Mesenchymal stem cell (in vitro differentiated cells and primary cell): ENCODE measurements at regions not wholly inside any gene's neighbourhood (a gene's known extent, or its start where the extent isn't known, plus 50 kb on each side); places are given as distances from the start of the nearest gene placed in this dataset.

Experiments used
- DNase-seq: peaks from one replicate; pipeline ENCODE4 v3.0.0-alpha.2; 2013
- H2AFZ ChIP-seq: one replicate; pipeline ENCODE4 v1.6.1; 2013; ENCODE audit warnings: low read depth, mild to moderate bottlenecking, control low read depth, inconsistent platforms, low read length, moderate library complexity
- H2AK5ac ChIP-seq: 2 replicates; pipeline ENCODE4 v1.6.1; 2013; ENCODE audit warnings: low read length, moderate library complexity, mild to moderate bottlenecking, inconsistent platforms; ENCODE audit not compliant: severe bottlenecking
- H2BK120ac ChIP-seq: one replicate; pipeline ENCODE4 v1.6.1; 2013; ENCODE audit warnings: low read depth, mild to moderate bottlenecking, inconsistent platforms, low read length, moderate library complexity
- H2BK12ac ChIP-seq, 2 experiments: one replicate each; pipeline ENCODE4 v1.6.1; 2013; ENCODE audit warnings: inconsistent platforms in 2 of 2, low read length in 2 of 2, mild to moderate bottlenecking in 2 of 2, moderate library complexity in 2 of 2, control low read depth in 1 of 2
- H2BK15ac ChIP-seq: one replicate; pipeline ENCODE4 v1.6.1; 2013; ENCODE audit warnings: mild to moderate bottlenecking, low read depth, inconsistent platforms; ENCODE audit not compliant: poor library complexity, severe bottlenecking
- H2BK5ac ChIP-seq: 2 replicates; pipeline ENCODE4 v1.6.1; 2013; ENCODE audit warnings: low read depth, mild to moderate bottlenecking, low read length, control low read depth, inconsistent platforms; ENCODE audit not compliant: poor library complexity, severe bottlenecking
- H3K14ac ChIP-seq, 2 experiments: one replicate each; pipeline ENCODE4 v1.6.1; 2013; ENCODE audit warnings: inconsistent platforms in 2 of 2, low read length in 2 of 2, control low read depth in 1 of 2, mild to moderate bottlenecking in 1 of 2, moderate library complexity in 1 of 2
- H3K18ac ChIP-seq, 2 experiments: one replicate each; pipeline ENCODE4 v1.6.1; 2013; ENCODE audit warnings: inconsistent platforms in 2 of 2, low read length in 2 of 2, control low read depth in 1 of 2, low read depth in 1 of 2, mild to moderate bottlenecking in 1 of 2
- H3K23ac ChIP-seq, 2 experiments: one replicate each; pipeline ENCODE4 v1.6.1; 2013; ENCODE audit warnings: inconsistent platforms in 2 of 2, low read length in 2 of 2, mild to moderate bottlenecking in 2 of 2, moderate library complexity in 2 of 2, control low read depth in 1 of 2
- H3K27ac ChIP-seq: 2 replicates; pipeline ENCODE4 v1.5.1; 2013; ENCODE audit warnings: mild to moderate bottlenecking, moderate library complexity, low read length, control low read depth, inconsistent platforms; ENCODE audit not compliant: poor library complexity, severe bottlenecking
- H3K27me3 ChIP-seq, 2 experiments: 2 replicates each; pipeline versions ENCODE4 v1.6.1 to v1.7.0; 2013; ENCODE audit warnings: low read length in 2 of 2, mild to moderate bottlenecking in 2 of 2, moderate library complexity in 2 of 2, control low read depth in 1 of 2, inconsistent platforms in 1 of 2; ENCODE audit not compliant: control insufficient read depth in 1 of 2, insufficient read depth in 1 of 2
- H3K36me3 ChIP-seq, 2 experiments: 2 replicates each; pipeline versions ENCODE4 v1.6.1 to v1.7.0; 2013; ENCODE audit warnings: low read length in 2 of 2, control low read depth in 1 of 2, inconsistent platforms in 1 of 2, low read depth in 1 of 2, mild to moderate bottlenecking in 1 of 2; ENCODE audit not compliant: insufficient read depth in 2 of 2, control insufficient read depth in 1 of 2
- H3K4ac ChIP-seq, 2 experiments: one replicate each; pipeline ENCODE4 v1.6.1; 2013; ENCODE audit warnings: inconsistent platforms in 2 of 2, low read length in 2 of 2, mild to moderate bottlenecking in 2 of 2, moderate library complexity in 2 of 2, control low read depth in 1 of 2, low read depth in 1 of 2
- H3K4me1 ChIP-seq: 2 replicates; pipeline ENCODE4 v1.6.1; 2013; ENCODE audit warnings: low read depth, low read length, control low read depth; ENCODE audit not compliant: control insufficient read depth, insufficient read depth
- H3K4me2 ChIP-seq: 2 replicates; pipeline ENCODE4 v1.6.1; 2013; ENCODE audit warnings: low read length, mild to moderate bottlenecking, inconsistent platforms; ENCODE audit not compliant: poor library complexity, severe bottlenecking
- H3K4me3 ChIP-seq, 2 experiments: 2 replicates each; pipeline versions ENCODE4 v1.5.1 to v1.7.0; 2013; ENCODE audit warnings: low read length in 2 of 2, mild to moderate bottlenecking in 2 of 2, control low read depth in 1 of 2, low read depth in 1 of 2; ENCODE audit not compliant: insufficient read depth in 1 of 2
- H3K79me1 ChIP-seq: replicated peaks from 2 replicates; pipeline ENCODE4 v1.6.1; 2013; ENCODE audit warnings: mild to moderate bottlenecking, control low read depth, low read length, inconsistent platforms; ENCODE audit not compliant: poor library complexity, severe bottlenecking
- H3K9ac ChIP-seq: 2 replicates; pipeline ENCODE4 v1.7.0; 2013; ENCODE audit warnings: mild to moderate bottlenecking, low read length, moderate library complexity
- H3K9me3 ChIP-seq: 2 replicates; pipeline ENCODE4 v1.7.0; 2013; ENCODE audit warnings: mild to moderate bottlenecking, low read length; ENCODE audit not compliant: control insufficient read depth
- H4K8ac ChIP-seq: one replicate; pipeline ENCODE4 v1.6.1; 2013; ENCODE audit warnings: inconsistent platforms, mild to moderate bottlenecking, low read length, moderate library complexity
- H4K91ac ChIP-seq: one replicate; pipeline ENCODE4 v1.6.1; 2013; ENCODE audit warnings: mild to moderate bottlenecking, low read length, inconsistent platforms
- WGBS: methylation state at CpG from one replicate; pipeline ENCODE4 v1.1.7; 2013; ENCODE audit warnings: mixed read lengths; 5-methylcytosine and 5-hydroxymethylcytosine counted together

- no peak overlapping the region for H2AK5ac ChIP-seq
- H3K18ac ChIP-seq: no peak overlapping the region
- H3K4me3 ChIP-seq: no peak overlapping the region
- no peak overlapping the region for H3K14ac ChIP-seq
- H3K4ac ChIP-seq: no peak overlapping the region
- no peaks in the 10 kb centered on the region for H3K9me3 ChIP-seq
- H2BK5ac ChIP-seq: no peak overlapping the region
- H4K8ac ChIP-seq: no peak overlapping the region
- no peak overlapping the region for H4K91ac ChIP-seq
- H2BK12ac ChIP-seq: no peak overlapping the region
- no peak overlapping the region for H3K23ac ChIP-seq
- no peak overlapping the region for H3K9ac ChIP-seq
- no peak overlapping the region for H2BK120ac ChIP-seq
- H2BK15ac ChIP-seq: no peak overlapping the region
- H3K4me1 ChIP-seq: no peaks in the 10 kb centered on the region
- no peak overlapping the region for H3K4me2 ChIP-seq
- no peak overlapping the region for H2AFZ ChIP-seq
- no peak for DNase-seq
- no peak overlapping the region for H3K27ac ChIP-seq
- 100% methylated on average over 2 of the region's 3 CpGs for WGBS
- H3K79me1 ChIP-seq: no peaks in the 10 kb centered on the region
- H3K27me3 ChIP-seq: no peaks in the 10 kb centered on the region
- no peaks in the 10 kb centered on the region for H3K36me3 ChIP-seq
Measured at GRCh38 chr2:186058614-186059013, 320.0 kb downstream of the FSIP2 start.

GRCh38 chr2:186059096-186059495, 320.5 kb downstream of the FSIP2 start:
- no peaks in the 10 kb centered on the region for H3K4me1 ChIP-seq
- no peak overlapping the region for H3K23ac ChIP-seq
- H3K14ac ChIP-seq: no peak overlapping the region
- no peaks in the 10 kb centered on the region for H3K9me3 ChIP-seq
- no peak overlapping the region for H3K27ac ChIP-seq
- no peak overlapping the region for H3K9ac ChIP-seq
- H2BK120ac ChIP-seq: no peak overlapping the region
- no peaks in the 10 kb centered on the region for H3K36me3 ChIP-seq
- peak; percentile 27 for DNase-seq
- H3K4ac ChIP-seq: no peak overlapping the region
- no peak overlapping the region for H2BK12ac ChIP-seq
- H3K18ac ChIP-seq: no peak overlapping the region
- no peak overlapping the region for H3K4me3 ChIP-seq
- no peak overlapping the region for H2AK5ac ChIP-seq
- no peaks in the 10 kb centered on the region for H3K27me3 ChIP-seq
- no peak overlapping the region for H3K4me2 ChIP-seq
- no peak overlapping the region for H2AFZ ChIP-seq
- 67% methylated on average over 1 of the region's 1 CpG for WGBS
- no peak overlapping the region for H4K91ac ChIP-seq
- no peak overlapping the region for H4K8ac ChIP-seq
- H2BK15ac ChIP-seq: no peak overlapping the region
- H3K79me1 ChIP-seq: no peaks in the 10 kb centered on the region
- no peak overlapping the region for H2BK5ac ChIP-seq

GRCh38 chr2:186060744-186061440, 322.3 kb downstream of the FSIP2 start:
- Histone ChIP-seq H3K23ac (no peak overlapping the region), H2BK120ac (no peak overlapping the region), H4K91ac (no peak overlapping the region), H3K27ac (no peak overlapping the region), H3K79me1 (no peaks in the 10 kb centered on the region), H3K14ac (no peak overlapping the region), H3K4me1 (no peaks in the 10 kb centered on the region), H4K8ac (no peak overlapping the region), H2BK12ac (no peak overlapping the region), H2BK5ac (no peak overlapping the region), H3K18ac (no peak overlapping the region), H3K4me3 (no peak overlapping the region), H2AK5ac (no peak overlapping the region), H3K9me3 (no peaks in the 10 kb centered on the region), H3K9ac (no peak overlapping the region), H3K27me3 (no peaks in the 10 kb centered on the region), H2BK15ac (no peak overlapping the region), H2AFZ (no peak overlapping the region), H3K36me3 (no peaks in the 10 kb centered on the region), H3K4me2 (no peak overlapping the region), H3K4ac (no peak overlapping the region)
- no peak for DNase-seq

GRCh38 chr2:186064507-186064906, 325.9 kb downstream of the FSIP2 start:
- Histone ChIP-seq H3K27ac (no peak overlapping the region), H2BK5ac (no peak overlapping the region), H3K18ac (no peak overlapping the region), H3K36me3 (no peaks in the 10 kb centered on the region), H2BK12ac (no peak overlapping the region), H4K8ac (no peak overlapping the region), H4K91ac (no peak overlapping the region), H3K9ac (no peak overlapping the region), H3K9me3 (no peaks in the 10 kb centered on the region), H3K4me3 (no peak overlapping the region), H2AFZ (no peak overlapping the region), H3K14ac (no peak overlapping the region), H3K4me2 (no peak overlapping the region), H3K27me3 (no peaks in the 10 kb centered on the region), H2BK120ac (no peak overlapping the region), H3K23ac (no peak overlapping the region), H3K4me1 (peaks cover 2% of the 10 kb centered on the region), H3K79me1 (no peaks in the 10 kb centered on the region), H3K4ac (no peak overlapping the region), H2BK15ac (no peak overlapping the region), H2AK5ac (no peak overlapping the region)
- DNase-seq: no peak
- 88% methylated on average over 2 of the region's 3 CpGs for WGBS
